Epithelial cell of proximal tubule (primary cell): ENCODE measurements at regions not wholly inside any gene's neighbourhood (a gene's known extent, or its start where the extent isn't known, plus 50 kb on each side); places are given as distances from the start of the nearest gene placed in this dataset.

Source experiments
- DNase-seq: peaks from one replicate; pipeline ENCODE4 v3.0.0-alpha.2; 2011; ENCODE audit warnings: low read depth
- H3K4me3 ChIP-seq: 2 replicates; pipeline ENCODE4 v1.5.1; 2011; ENCODE audit warnings: low read depth, mild to moderate bottlenecking, low read length
- CTCF ChIP-seq: conservative IDR thresholded peaks from 2 replicates; pipeline ENCODE4 v1.5.1; 2012; ENCODE audit warnings: low read depth, mild to moderate bottlenecking, low read length

- TF ChIP-seq CTCF: no peak
- H3K4me3 ChIP-seq: no peak overlapping the region
- no peak for DNase-seq
Measured at GRCh38 chr6:44662461-44663121, 275.1 kb downstream of the CDC5L start.

GRCh38 chr6:44663860-44664634 is 276.5 kb downstream of the CDC5L start:
- DNase-seq: no peak
- no peak for TF ChIP-seq CTCF
- no peak overlapping the region for H3K4me3 ChIP-seq

GRCh38 chr6:44664716-44665115 is 277.2 kb downstream of the CDC5L start:
- no peak for DNase-seq

DNA sequence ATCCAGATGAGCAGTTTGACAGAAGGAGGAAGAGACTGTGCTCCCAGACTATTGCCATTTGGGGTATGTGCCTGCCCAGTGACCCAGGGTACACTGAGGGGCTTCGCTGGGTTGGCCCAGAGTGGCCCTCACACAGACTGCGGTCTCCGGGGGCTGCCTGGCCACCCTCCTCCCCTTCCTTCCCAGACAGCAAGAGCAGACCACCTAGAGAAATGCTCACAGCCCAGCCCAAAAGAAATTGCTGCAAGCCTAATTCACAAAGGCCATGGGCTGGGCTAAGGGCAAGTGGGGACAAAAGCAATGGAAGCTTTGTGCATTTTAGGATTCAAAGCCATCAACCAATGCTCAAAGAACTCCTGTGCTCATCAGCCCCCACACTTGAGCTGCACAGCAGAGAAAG is 277.6 kb downstream of the CDC5L start:
- H3K4me3 ChIP-seq: no peak overlapping the region
- no peak for TF ChIP-seq CTCF
- no peak for DNase-seq

More at GRCh38 chr6:44664716-44665115, 277.2 kb downstream of the CDC5L start:
- H3K4me3 ChIP-seq: no peak overlapping the region
- TF ChIP-seq CTCF: no peak

GRCh38 chr6:44665683-44666082 is 278.2 kb downstream of the CDC5L start:
- TF ChIP-seq CTCF: no peak
- DNase-seq: no peak

DNA sequence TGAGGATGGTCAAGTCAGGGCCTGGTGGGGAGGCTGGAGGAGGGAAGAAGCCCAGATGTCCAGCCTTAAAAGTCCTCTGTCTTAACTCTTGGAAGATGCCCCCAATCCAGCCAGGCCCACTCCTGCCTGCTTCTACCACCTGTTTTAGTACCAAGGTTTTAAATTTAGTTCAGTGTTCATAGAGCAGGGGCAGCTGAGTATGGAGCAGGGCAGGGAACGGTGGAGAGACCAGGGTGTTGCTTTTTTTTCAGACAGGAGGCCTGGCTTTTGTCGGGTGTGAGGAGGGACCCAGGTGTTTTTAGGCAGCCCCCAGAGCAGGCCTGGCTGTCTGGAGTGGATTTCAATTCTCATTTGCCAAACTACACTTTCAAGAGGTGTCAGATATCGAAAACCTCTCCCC is 278.8 kb downstream of the CDC5L start:
- TF ChIP-seq CTCF: no peak
- DNase-seq: no peak

More at GRCh38 chr6:44665683-44666082, 278.2 kb downstream of the CDC5L start:
- no peak overlapping the region for H3K4me3 ChIP-seq

More for the DNA sequence above, 278.8 kb downstream of the CDC5L start:
- no peak overlapping the region for H3K4me3 ChIP-seq
